ENCODE measurements at regions not wholly inside any gene's neighbourhood (a gene's known extent, or its start where the extent isn't known, plus 50 kb on each side); places are given as distances from the start of the nearest gene placed in this dataset.
"Not testable (repeated sequence)": the region's sequence is repeated elsewhere in the genome, so short reads cannot be mapped to it uniquely, and the experiment has no call there.

DNA sequence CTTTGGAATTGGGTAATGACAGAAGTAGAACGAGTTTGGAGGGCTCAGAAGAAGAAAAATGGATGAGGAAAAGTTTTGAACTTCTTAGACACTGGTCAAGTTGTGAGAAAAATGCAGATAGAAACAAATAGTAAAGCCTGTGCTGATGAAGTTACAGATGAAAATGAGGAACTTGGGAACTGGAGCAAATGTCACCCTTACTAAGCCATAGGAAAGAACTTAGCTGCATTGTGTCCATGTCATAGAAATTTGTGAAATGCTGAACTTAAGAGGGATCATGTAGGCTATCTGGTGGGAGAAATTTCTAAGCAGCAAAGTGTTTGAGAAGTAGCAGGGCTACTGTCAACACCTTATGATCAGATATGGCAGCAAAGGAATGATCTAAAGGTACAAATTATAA, 289.2 kb upstream of the PCDH9 start:
- H3K4me3 Mint-ChIP-seq, result no peak overlapping the region

DNA sequence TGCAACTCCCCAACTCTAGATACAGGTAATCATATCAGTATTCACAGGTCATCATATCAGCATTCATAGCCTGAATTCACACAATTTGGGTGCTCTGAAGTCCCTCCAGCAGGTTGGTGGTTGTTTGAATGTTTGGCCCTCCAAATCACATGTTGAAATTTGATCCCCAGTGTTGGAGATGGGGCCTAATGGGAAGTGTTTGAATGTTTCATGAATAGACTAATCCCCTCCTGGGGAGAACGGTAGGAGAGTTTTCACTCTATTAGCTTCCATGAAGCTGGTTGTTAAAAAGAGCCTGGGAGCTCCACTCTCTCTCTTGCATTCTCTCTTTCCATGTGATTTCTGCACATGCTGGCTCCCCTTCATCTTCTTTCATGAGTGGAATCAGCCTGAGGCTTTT, 288.6 kb upstream of the PCDH9 start:
- intact Hi-C loops (cut with micrococcal nuclease), result no loop called here
- H3K4me3 Mint-ChIP-seq, result no peak overlapping the region
- ChIA-PET POLR2A (no interaction called here), CTCF (no interaction called here)
- no peaks in the 10 kb centered on the region for H3K4me1 Mint-ChIP-seq (ENCODE audit: low read depth)
- peaks cover 6% of the 10 kb centered on the region for H3K9me3 Mint-ChIP-seq
- H3K36me3 Mint-ChIP-seq (ENCODE audit: low read depth), result no peaks in the 10 kb centered on the region
- no peaks in the 10 kb centered on the region for H3K27me3 Mint-ChIP-seq
- TF ChIP-seq, protein P1, sequence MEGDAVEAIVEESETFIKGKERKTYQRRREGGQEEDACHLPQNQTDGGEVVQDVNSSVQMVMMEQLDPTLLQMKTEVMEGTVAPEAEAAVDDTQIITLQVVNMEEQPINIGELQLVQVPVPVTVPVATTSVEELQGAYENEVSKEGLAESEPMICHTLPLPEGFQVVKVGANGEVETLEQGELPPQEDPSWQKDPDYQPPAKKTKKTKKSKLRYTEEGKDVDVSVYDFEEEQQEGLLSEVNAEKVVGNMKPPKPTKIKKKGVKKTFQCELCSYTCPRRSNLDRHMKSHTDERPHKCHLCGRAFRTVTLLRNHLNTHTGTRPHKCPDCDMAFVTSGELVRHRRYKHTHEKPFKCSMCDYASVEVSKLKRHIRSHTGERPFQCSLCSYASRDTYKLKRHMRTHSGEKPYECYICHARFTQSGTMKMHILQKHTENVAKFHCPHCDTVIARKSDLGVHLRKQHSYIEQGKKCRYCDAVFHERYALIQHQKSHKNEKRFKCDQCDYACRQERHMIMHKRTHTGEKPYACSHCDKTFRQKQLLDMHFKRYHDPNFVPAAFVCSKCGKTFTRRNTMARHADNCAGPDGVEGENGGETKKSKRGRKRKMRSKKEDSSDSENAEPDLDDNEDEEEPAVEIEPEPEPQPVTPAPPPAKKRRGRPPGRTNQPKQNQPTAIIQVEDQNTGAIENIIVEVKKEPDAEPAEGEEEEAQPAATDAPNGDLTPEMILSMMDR (IDR thresholded peaks at IDR 0.05), result no peak
- no peak overlapping the region for H3K27ac Mint-ChIP-seq
- no peak for DNase-seq
- no peak for ATAC-seq

More for the DNA sequence above, 289.2 kb upstream of the PCDH9 start:
- intact Hi-C loops (cut with micrococcal nuclease), result no loop called here
- peaks cover 7% of the 10 kb centered on the region for H3K9me3 Mint-ChIP-seq
- TF ChIP-seq, protein P1 (IDR thresholded peaks at IDR 0.05), result no peak
- H3K4me1 Mint-ChIP-seq (ENCODE audit: low read depth), result no peaks in the 10 kb centered on the region
- no peaks in the 10 kb centered on the region for H3K36me3 Mint-ChIP-seq (ENCODE audit: low read depth)
- ATAC-seq (no peak), DNase-seq (no peak)
- H3K27me3 Mint-ChIP-seq, result no peaks in the 10 kb centered on the region
- POLR2A ChIA-PET, result no interaction called here
- no peak overlapping the region for H3K27ac Mint-ChIP-seq
- CTCF ChIA-PET, result no interaction called here

DNA sequence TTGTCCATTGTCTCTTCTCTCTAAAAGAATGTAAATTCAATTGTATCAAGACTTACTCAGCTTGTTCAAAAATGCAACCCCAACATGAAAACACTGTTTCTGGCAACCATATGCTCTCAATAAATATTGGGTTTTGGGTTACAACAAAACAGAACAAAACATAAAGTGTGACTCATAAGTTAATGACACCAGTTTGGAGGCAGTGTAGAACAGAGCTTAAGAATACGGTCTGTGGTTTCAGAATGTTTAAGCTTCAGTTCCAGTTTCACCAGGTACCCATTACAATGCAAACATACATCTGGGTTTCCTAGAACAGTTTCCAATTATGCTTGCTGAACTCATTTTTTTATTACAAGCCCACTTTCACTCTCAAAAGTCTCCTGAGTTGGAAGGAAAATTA, 285.8 kb upstream of the PCDH9 start:
- DNase-seq (no peak), ATAC-seq (no peak)
- Mint-ChIP-seq H3K27me3 (no peaks in the 10 kb centered on the region), H3K36me3 (ENCODE audit: low read depth) (no peaks in the 10 kb centered on the region), H3K27ac (no peak overlapping the region), H3K4me1 (ENCODE audit: low read depth) (no peaks in the 10 kb centered on the region), H3K9me3 (peaks cover 5% of the 10 kb centered on the region), H3K4me3 (no peak overlapping the region)
- TF ChIP-seq, protein P1 (IDR thresholded peaks at IDR 0.05), result no peak
- ChIA-PET CTCF (no interaction called here), POLR2A (no interaction called here)
- intact Hi-C loops (cut with micrococcal nuclease), result no loop called here

DNA sequence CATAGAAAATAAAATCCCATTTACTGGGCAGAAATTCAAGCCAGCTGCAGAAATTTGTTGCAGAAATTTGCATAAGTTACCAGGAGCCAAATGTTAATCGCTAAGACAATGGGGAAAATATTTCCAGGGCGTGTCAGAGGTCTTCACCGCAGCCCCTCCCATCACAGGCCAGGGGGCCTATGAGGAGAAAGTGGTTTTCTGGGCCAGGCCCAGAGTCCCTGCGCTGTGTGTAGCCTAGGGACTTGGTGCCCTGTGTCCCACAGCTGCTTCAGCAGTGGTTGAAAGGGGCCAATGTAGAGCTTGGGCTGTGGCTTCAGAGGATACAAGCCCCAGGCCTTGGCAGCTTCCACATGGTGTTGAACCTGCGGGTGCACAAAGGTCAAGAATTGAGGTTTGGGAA, 278.9 kb upstream of the PCDH9 start:
- Mint-ChIP-seq H3K27me3 (no peaks in the 10 kb centered on the region), H3K36me3 (ENCODE audit: low read depth) (no peaks in the 10 kb centered on the region), H3K4me3 (no peak overlapping the region), H3K27ac (no peak overlapping the region), H3K4me1 (ENCODE audit: low read depth) (no peaks in the 10 kb centered on the region), H3K9me3 (peaks cover 2% of the 10 kb centered on the region)
- ATAC-seq (no peak), DNase-seq (no peak)
- TF ChIP-seq, protein P1 (IDR thresholded peaks at IDR 0.05), result no peak
- ChIA-PET CTCF (no interaction called here), POLR2A (no interaction called here)
- intact Hi-C loops (cut with micrococcal nuclease), result no loop called here

DNA sequence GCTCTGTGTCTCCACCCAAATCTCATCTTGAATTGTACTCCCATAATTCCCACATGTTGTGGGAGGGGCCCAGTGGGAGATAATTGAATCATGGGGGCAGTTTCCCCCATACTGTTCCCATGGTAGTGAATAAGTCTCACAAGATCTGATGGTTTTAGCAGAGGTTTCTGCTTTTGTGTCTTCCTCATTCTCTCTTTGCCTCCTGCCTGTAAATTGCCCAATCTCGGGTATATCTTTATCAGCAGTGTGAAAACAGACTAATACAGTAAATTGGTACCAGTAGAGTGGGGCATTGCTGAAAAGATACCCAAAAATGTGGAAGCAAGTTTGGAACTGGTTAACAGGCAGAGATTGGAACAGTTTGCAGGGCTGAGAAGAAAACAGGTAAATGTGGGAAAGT, 278.1 kb upstream of the PCDH9 start:
- CTCF ChIA-PET; intact Hi-C loops (cut with micrococcal nuclease); H3K9me3 Mint-ChIP-seq; ATAC-seq; H3K4me3 Mint-ChIP-seq; H3K27ac Mint-ChIP-seq; POLR2A ChIA-PET; H3K27me3 Mint-ChIP-seq; H3K4me1 Mint-ChIP-seq (ENCODE audit: low read depth); H3K36me3 Mint-ChIP-seq (ENCODE audit: low read depth); DNase-seq: not testable (repeated sequence)

DNA sequence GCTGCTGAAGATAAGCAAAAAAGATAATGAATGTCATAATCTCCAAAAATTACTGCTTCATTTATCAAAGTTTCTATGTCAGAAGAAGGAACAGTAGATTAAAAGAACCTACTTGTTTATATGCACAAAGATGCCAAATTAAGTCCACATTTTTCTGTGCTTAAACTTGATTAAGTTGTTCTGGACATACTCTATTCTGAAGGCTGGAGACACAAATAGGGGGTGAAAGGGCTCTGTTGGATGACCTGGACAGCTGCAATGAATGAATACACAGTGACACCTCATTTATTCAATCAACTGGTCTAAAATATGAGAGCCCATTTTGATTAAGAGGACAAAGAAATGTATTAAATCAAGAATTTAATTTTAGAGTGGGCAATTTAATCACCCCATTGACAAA, 276.3 kb upstream of the PCDH9 start:
- intact Hi-C loops (cut with micrococcal nuclease), result no loop called here
- Mint-ChIP-seq H3K36me3 (ENCODE audit: low read depth) (no peaks in the 10 kb centered on the region), H3K27me3 (no peaks in the 10 kb centered on the region), H3K4me3 (no peak overlapping the region), H3K27ac (no peak overlapping the region), H3K9me3 (peaks cover 2% of the 10 kb centered on the region), H3K4me1 (ENCODE audit: low read depth) (no peaks in the 10 kb centered on the region)
- ChIA-PET POLR2A (no interaction called here), CTCF (no interaction called here)
- no peak for DNase-seq
- TF ChIP-seq, protein P1 (IDR thresholded peaks at IDR 0.05), result no peak
- no peak for ATAC-seq

Measured in activated CD8-positive, alpha-beta T cell treated with anti-CD3 and anti-CD28 coated beads for 36 hours (primary cell).